HCT116 (cell line): ENCODE measurements at regions not wholly inside any gene's neighbourhood (a gene's known extent, or its start where the extent isn't known, plus 50 kb on each side); places are given as distances from the start of the nearest gene placed in this dataset.

ENCODE experiments used
- ATAC-seq: fragments of 200-7000 bp; cut with Tn5 transposase; 2 replicates; pipeline ENCODE4 v1.9.1; 2020; ENCODE audit warnings: mild to moderate bottlenecking, moderate library complexity
- BruUV-seq: library from RNA; stranded (reverse); fragments of 400-500 nt; replicated peaks from 2 replicates; lab custom pipeline; 2021; lab: Mats Ljungman, UMichigan
- CTCF ChIA-PET: fragments of 300-600 bp; sonication (Branson Sonifier 250); formaldehyde crosslinking; loops from one replicate; lab custom pipeline; 2021; ENCODE audit warnings: antibody characterized with exemption; lab: Charles Lee
- POLR2A ChIA-PET: fragments of 300-600, 350-600 bp; sonication (Branson Sonifier 250); formaldehyde crosslinking; loops from one replicate; lab custom pipeline; 2021; ENCODE audit warnings: antibody characterized with exemption; lab: Charles Lee
- RAD21 ChIA-PET, 2 experiments: fragments of 300-600 bp; sonication (Branson Sonifier 250); formaldehyde crosslinking; loops; one replicate each; lab custom pipeline; 2023; ENCODE audit warnings: low total read pairs in 2 of 2; ENCODE audit not compliant: uncharacterized antibody in 2 of 2, unreplicated experiment in 2 of 2, low non-redundant PET in 1 of 2; lab: Charles Lee
- DNase-seq: peaks from one replicate; pipeline ENCODE4 v3.0.0-alpha.2; 2010; ENCODE audit warnings: low read depth, low spot score
- H2AFZ ChIP-seq: fragments of 200-600 bp; shearing (Covaris generic), sonication (generic); 2 replicates; pipeline ENCODE4 v1.6.1; 2017; ENCODE audit warnings: low read depth, mixed run types, mixed read lengths, antibody characterized with exemption, low read length; ENCODE audit not compliant: poor library complexity, severe bottlenecking
- H3K27ac ChIP-seq: 2 replicates; pipeline ENCODE4 v1.5.1; 2012; ENCODE audit warnings: low read depth, low read length
- H3K27me3 ChIP-seq: fragments of 200-600 bp; sonication (generic); 2 replicates; pipeline ENCODE4 v1.6.1; 2016; ENCODE audit warnings: mixed run types, low read length, mixed read lengths; ENCODE audit not compliant: insufficient read depth
- H3K36me3 ChIP-seq, 2 experiments: fragments of 200-500 bp in 1 of 2; fragments of 200-600 bp in 1 of 2; sonication (Bioruptor generic) in 1 of 2; sonication (generic) in 1 of 2; 2 replicates each; pipeline versions ENCODE4 v1.5.1 to v1.6.1; 2014 to 2016; ENCODE audit warnings: low read length in 2 of 2, inconsistent platforms in 1 of 2, mixed read lengths in 1 of 2, mixed run types in 1 of 2; ENCODE audit not compliant: insufficient read depth in 2 of 2, control insufficient read depth in 1 of 2
- H3K4me1 ChIP-seq, 2 experiments: fragments of 200-600 bp in 1 of 2; sonication (generic) in 1 of 2; 2 replicates each; pipeline versions ENCODE4 v1.5.1 to v1.6.1; 2012 to 2017; ENCODE audit warnings: low read length in 2 of 2, inconsistent platforms in 1 of 2, mild to moderate bottlenecking in 1 of 2, mixed read lengths in 1 of 2, mixed run types in 1 of 2, moderate library complexity in 1 of 2; ENCODE audit not compliant: insufficient read depth in 2 of 2, control insufficient read depth in 1 of 2
- H3K4me2 ChIP-seq: fragments of 200-600 bp; sonication (generic); 2 replicates; pipeline ENCODE4 v1.6.1; 2017; ENCODE audit warnings: mixed run types, low read length, mixed read lengths
- H3K4me3 ChIP-seq, 2 experiments: fragments of 200-600 bp in 1 of 2; sonication (generic) in 1 of 2; replicated peaks in 1 of 2; 2 replicates each; pipeline ENCODE4 v1.5.1; 2011 to 2016; ENCODE audit warnings: low read length in 2 of 2, control low read depth in 1 of 2, low read depth in 1 of 2, mild to moderate bottlenecking in 1 of 2, mixed read lengths in 1 of 2, mixed run types in 1 of 2
- H3K79me2 ChIP-seq: fragments of 200-600 bp; sonication (generic); 2 replicates; pipeline ENCODE4 v1.6.1; 2017; ENCODE audit warnings: mild to moderate bottlenecking, mixed run types, low read length, moderate library complexity, mixed read lengths; ENCODE audit not compliant: insufficient read depth
- H3K9ac ChIP-seq: fragments of 200-600 bp; sonication (generic); 2 replicates; pipeline ENCODE4 v1.6.1; 2016; ENCODE audit warnings: low read length, mixed read lengths
- H3K9me2 ChIP-seq: fragments of 200-600 bp; sonication (generic), shearing (Covaris generic); 2 replicates; pipeline ENCODE4 v1.6.1; 2017; ENCODE audit warnings: mixed run types, mild to moderate bottlenecking, moderate library complexity; ENCODE audit not compliant: insufficient read depth
- H3K9me3 ChIP-seq, 2 experiments: fragments of 200-500 bp in 1 of 2; fragments of 200-600 bp in 1 of 2; sonication (Bioruptor generic) in 1 of 2; sonication (generic) in 1 of 2; 2 replicates each; pipeline ENCODE4 v1.6.1; 2014 to 2017; ENCODE audit warnings: low read length in 2 of 2, mixed read lengths in 2 of 2, inconsistent platforms in 1 of 2, low read depth in 1 of 2, mild to moderate bottlenecking in 1 of 2, mixed run types in 1 of 2, moderate library complexity in 1 of 2; ENCODE audit not compliant: control insufficient read depth in 1 of 2, insufficient read depth in 1 of 2
- H4K20me1 ChIP-seq: fragments of 200-600 bp; sonication (generic), shearing (Covaris generic); 2 replicates; pipeline ENCODE4 v1.6.1; 2017; ENCODE audit warnings: mixed run types, mild to moderate bottlenecking, moderate library complexity; ENCODE audit not compliant: insufficient read depth
- ATF3 ChIP-seq: IDR thresholded peaks from 2 replicates; pipeline ENCODE4 v1.6.1; 2012
- CBX3 ChIP-seq: IDR thresholded peaks from 2 replicates; pipeline ENCODE4 v1.6.1; 2012; ENCODE audit warnings: low read depth
- EZH2 ChIP-seq: fragments of 200-600 bp; sonication (generic); IDR thresholded peaks from 2 replicates; pipeline ENCODE4 v1.6.1; 2017; ENCODE audit warnings: antibody characterized with exemption, mixed run types
- MAX ChIP-seq: IDR thresholded peaks from 2 replicates; pipeline ENCODE4 v1.6.1; 2012
- SRF ChIP-seq: IDR thresholded peaks from 2 replicates; pipeline ENCODE4 v1.6.1; 2012; ENCODE audit warnings: low read depth
- ZFX ChIP-seq: fragments of 450-650 bp; IDR thresholded peaks from 2 replicates; pipeline ENCODE4 v1.6.1; 2017
- intact Hi-C: fragments of 100-400 bp; cut with micrococcal nuclease; formaldehyde crosslinking; loops from 2 replicates; pipeline ENCODE4 v1.10.0; 2022
- TF ChIP-seq, protein P1 (sequence below): IDR thresholded peaks from 2 replicates; pipeline ENCODE4 v1.6.1; 2011; ENCODE audit warnings: mild to moderate bottlenecking, low read length, moderate library complexity; ENCODE audit not compliant: insufficient replicate concordance; ENCODE audit errors: extremely low read depth

DNA sequence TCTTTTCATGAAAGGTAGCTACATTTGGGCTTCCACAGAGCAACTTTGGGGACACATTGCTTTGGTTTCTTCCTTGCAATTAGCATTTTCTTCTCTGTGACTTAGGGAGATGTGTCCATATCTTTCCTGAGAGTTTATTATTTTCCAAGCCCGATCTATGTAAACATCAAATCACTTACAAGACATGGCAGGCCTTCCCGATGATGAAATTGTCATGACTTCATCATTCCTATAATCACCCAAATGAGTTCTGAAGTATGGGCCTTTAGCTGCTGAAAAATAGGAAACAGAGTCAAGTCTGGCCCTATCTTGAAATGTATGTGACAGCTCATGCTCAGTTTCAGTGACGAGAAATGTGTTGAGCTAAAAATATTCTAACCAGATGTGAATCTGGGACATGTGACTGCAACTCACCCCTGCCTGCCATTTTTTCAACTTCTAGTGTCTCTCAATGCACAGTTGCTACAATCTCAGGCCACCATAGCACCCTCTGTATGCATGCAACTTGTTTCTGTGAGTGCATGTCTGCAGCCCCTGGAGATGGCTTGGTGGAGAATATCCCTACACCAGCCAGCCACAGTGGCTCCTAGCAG is 199.6 kb upstream of the MAF start:
- Histone ChIP-seq H3K27me3 (no peaks in the 10 kb centered on the region), H4K20me1 (no peaks in the 10 kb centered on the region), H3K79me2 (no peaks in the 10 kb centered on the region), H3K4me2 (no peak overlapping the region), H3K9me3 (peaks cover 50 to 53% of the 10 kb centered on the region in 2 experiments; a peak in 3 of 4 replicates), H3K9ac (no peak overlapping the region), H3K4me3 (no peak overlapping the region), H3K36me3 (no peaks in the 10 kb centered on the region; a peak in 1 of 4 replicates), H3K4me1 (no peaks in the 10 kb centered on the region), H2AFZ (no peak overlapping the region), H3K9me2 (no peaks in the 10 kb centered on the region), H3K27ac (no peak overlapping the region)
- intact Hi-C loops: no loop called here
- ChIA-PET CTCF (no interaction called here), RAD21 (no interaction called here), POLR2A (no interaction called here)
- TF ChIP-seq, protein P1, sequence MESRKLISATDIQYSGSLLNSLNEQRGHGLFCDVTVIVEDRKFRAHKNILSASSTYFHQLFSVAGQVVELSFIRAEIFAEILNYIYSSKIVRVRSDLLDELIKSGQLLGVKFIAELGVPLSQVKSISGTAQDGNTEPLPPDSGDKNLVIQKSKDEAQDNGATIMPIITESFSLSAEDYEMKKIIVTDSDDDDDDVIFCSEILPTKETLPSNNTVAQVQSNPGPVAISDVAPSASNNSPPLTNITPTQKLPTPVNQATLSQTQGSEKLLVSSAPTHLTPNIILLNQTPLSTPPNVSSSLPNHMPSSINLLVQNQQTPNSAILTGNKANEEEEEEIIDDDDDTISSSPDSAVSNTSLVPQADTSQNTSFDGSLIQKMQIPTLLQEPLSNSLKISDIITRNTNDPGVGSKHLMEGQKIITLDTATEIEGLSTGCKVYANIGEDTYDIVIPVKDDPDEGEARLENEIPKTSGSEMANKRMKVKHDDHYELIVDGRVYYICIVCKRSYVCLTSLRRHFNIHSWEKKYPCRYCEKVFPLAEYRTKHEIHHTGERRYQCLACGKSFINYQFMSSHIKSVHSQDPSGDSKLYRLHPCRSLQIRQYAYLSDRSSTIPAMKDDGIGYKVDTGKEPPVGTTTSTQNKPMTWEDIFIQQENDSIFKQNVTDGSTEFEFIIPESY: no peak
- TF ChIP-seq MAX (no peak), EZH2 (no peak), ATF3 (no peak), ZFX (no peak)
- no TSS peak for BruUV-seq
- DNase-seq (no peak), ATAC-seq (no peak)

- no peak overlapping the region for H3K4me2 ChIP-seq
- DNase-seq (no peak), ATAC-seq (no peak)
- TF ChIP-seq CBX3 (no peak), SRF (no peak)
- TF ChIP-seq, protein P1: no peak
- no peak overlapping the region for H3K4me3 ChIP-seq
- no peaks in the 10 kb centered on the region for H3K4me1 ChIP-seq
- POLR2A ChIA-PET: no interaction called here
- no peaks in the 10 kb centered on the region for H4K20me1 ChIP-seq
- no peaks in the 10 kb centered on the region for H3K79me2 ChIP-seq
- H3K36me3 ChIP-seq: no peaks in the 10 kb centered on the region; a peak in 1 of 4 replicates
- no peak overlapping the region for H2AFZ ChIP-seq
- no peak overlapping the region for H3K9ac ChIP-seq
- CTCF ChIA-PET: no interaction called here
- no peaks in the 10 kb centered on the region for H3K27me3 ChIP-seq
- no peaks in the 10 kb centered on the region for H3K9me2 ChIP-seq
- no peak overlapping the region for H3K27ac ChIP-seq
- H3K9me3 ChIP-seq: peaks cover 46 to 62% of the 10 kb centered on the region in 2 experiments; a peak in 2 of 4 replicates
- intact Hi-C loops: no loop called here
- no TSS peak for BruUV-seq
- RAD21 ChIA-PET: no interaction called here
Observed at GRCh38 chr16:79798416-79799053, 198.0 kb upstream of the MAF start.
